Hepatocyte (in vitro differentiated cells): ENCODE measurements at regions not wholly inside any gene's neighbourhood (a gene's known extent, or its start where the extent isn't known, plus 50 kb on each side); places are given as distances from the start of the nearest gene placed in this dataset.
"Not testable (repeated sequence)": the region's sequence is repeated elsewhere in the genome, so short reads cannot be mapped to it uniquely, and the experiment has no call there.

Experiments
- DNase-seq: peaks from one replicate; pipeline ENCODE4 v3.0.0-alpha.2; 2016; ENCODE audit warnings: low spot score
- H2AFZ ChIP-seq: fragments of 200-600 bp; sonication (generic); 2 replicates; pipeline ENCODE4 v1.6.0; 2016; ENCODE audit warnings: antibody characterized with exemption, mild to moderate bottlenecking
- H3K27ac ChIP-seq: fragments of 200-600 bp; sonication (generic); 2 replicates; pipeline ENCODE4 v1.5.1; 2016; ENCODE audit warnings: mild to moderate bottlenecking
- H3K27me3 ChIP-seq: fragments of 200-600 bp; sonication (generic); 2 replicates; pipeline ENCODE4 v1.6.1; 2016
- H3K36me3 ChIP-seq: fragments of 200-600 bp; sonication (generic); replicated peaks from 2 replicates; pipeline ENCODE4 v1.5.1; 2016; ENCODE audit warnings: low read depth; ENCODE audit not compliant: insufficient read depth
- H3K4me1 ChIP-seq: fragments of 200-600 bp; sonication (generic); 2 replicates; pipeline ENCODE4 v1.5.1; 2016; ENCODE audit warnings: mild to moderate bottlenecking, moderate library complexity; ENCODE audit not compliant: insufficient read depth
- H3K4me2 ChIP-seq: fragments of 200-600 bp; sonication (generic); 2 replicates; pipeline ENCODE4 v1.6.0; 2016
- H3K4me3 ChIP-seq: fragments of 200-600 bp; sonication (generic); 2 replicates; pipeline ENCODE4 v1.5.1; 2016; ENCODE audit warnings: mild to moderate bottlenecking
- H3K79me2 ChIP-seq: fragments of 200-600 bp; sonication (generic); 2 replicates; pipeline ENCODE4 v1.6.0; 2017; ENCODE audit warnings: mild to moderate bottlenecking
- H3K9me2 ChIP-seq: fragments of 200-600 bp; sonication (generic); replicated peaks from 2 replicates; pipeline ENCODE4 v1.6.0; 2017; ENCODE audit warnings: mild to moderate bottlenecking; ENCODE audit not compliant: insufficient read depth
- H3K9me3 ChIP-seq: fragments of 200-600 bp; sonication (generic); 2 replicates; pipeline ENCODE4 v1.5.1; 2016; ENCODE audit warnings: low read depth, mild to moderate bottlenecking
- H4K20me1 ChIP-seq: fragments of 200-600 bp; sonication (generic); 2 replicates; pipeline ENCODE4 v1.6.0; 2016; ENCODE audit warnings: mild to moderate bottlenecking; ENCODE audit not compliant: insufficient read depth, poor library complexity, severe bottlenecking
- EZH2 ChIP-seq: fragments of 200-600 bp; sonication (generic); IDR thresholded peaks from 2 replicates; pipeline ENCODE4 v1.6.1; 2016; ENCODE audit warnings: antibody characterized with exemption, mild to moderate bottlenecking, borderline replicate concordance
- EZH2phosphoT487 ChIP-seq: fragments of 200-600 bp; sonication (generic); IDR thresholded peaks from one replicate; pipeline ENCODE4 v1.6.1; 2018; ENCODE audit warnings: antibody characterized with exemption, mild to moderate bottlenecking, low read depth, moderate library complexity; ENCODE audit not compliant: unreplicated experiment, severe bottlenecking
- WGBS: methylation state at CpG from one replicate; pipeline ENCODE4 v1.1.6; 2016; ENCODE audit warnings: low lambda C conversion rate; ENCODE audit errors: missing lambda C conversion rate; 5-methylcytosine and 5-hydroxymethylcytosine counted together
- TF ChIP-seq, protein P1 (sequence below): fragments of 200-600 bp; sonication (generic); IDR thresholded peaks from 2 replicates; pipeline ENCODE4 v1.5.1; 2016; ENCODE audit warnings: antibody characterized with exemption, mild to moderate bottlenecking; ENCODE audit not compliant: poor library complexity

DNA sequence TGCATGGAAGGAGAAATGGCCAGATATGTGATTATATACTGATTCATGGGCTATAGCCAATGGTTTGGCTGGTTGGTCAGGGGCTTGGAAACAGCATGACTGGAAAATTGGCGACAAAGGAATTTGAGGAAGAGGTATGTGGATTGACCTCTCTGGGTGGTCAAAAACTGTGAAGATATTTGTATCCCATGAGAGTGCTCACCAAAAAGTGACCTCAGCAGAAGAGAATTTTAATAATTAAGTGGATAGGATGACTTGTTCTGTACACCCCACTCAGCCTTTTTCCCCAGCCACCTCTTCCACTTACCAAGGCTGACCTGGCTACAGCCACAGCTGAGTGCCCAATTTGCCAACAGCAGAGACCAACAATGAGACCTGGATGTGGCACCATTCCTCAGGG lies 146.7 kb downstream of the GPR37 start:
- Histone ChIP-seq H3K9me2 (no peaks in the 10 kb centered on the region), H3K79me2 (no peaks in the 10 kb centered on the region), H3K4me1 (no peaks in the 10 kb centered on the region), H3K27me3 (no peaks in the 10 kb centered on the region), H3K27ac (no peak overlapping the region), H3K4me3 (no peak overlapping the region), H3K4me2 (no peak overlapping the region), H4K20me1 (no peaks in the 10 kb centered on the region), H3K36me3 (no peaks in the 10 kb centered on the region), H2AFZ (no peak overlapping the region), H3K9me3 (no peaks in the 10 kb centered on the region)
- TF ChIP-seq EZH2 (no peak), EZH2phosphoT487 (no peak)
- TF ChIP-seq, protein P1, sequence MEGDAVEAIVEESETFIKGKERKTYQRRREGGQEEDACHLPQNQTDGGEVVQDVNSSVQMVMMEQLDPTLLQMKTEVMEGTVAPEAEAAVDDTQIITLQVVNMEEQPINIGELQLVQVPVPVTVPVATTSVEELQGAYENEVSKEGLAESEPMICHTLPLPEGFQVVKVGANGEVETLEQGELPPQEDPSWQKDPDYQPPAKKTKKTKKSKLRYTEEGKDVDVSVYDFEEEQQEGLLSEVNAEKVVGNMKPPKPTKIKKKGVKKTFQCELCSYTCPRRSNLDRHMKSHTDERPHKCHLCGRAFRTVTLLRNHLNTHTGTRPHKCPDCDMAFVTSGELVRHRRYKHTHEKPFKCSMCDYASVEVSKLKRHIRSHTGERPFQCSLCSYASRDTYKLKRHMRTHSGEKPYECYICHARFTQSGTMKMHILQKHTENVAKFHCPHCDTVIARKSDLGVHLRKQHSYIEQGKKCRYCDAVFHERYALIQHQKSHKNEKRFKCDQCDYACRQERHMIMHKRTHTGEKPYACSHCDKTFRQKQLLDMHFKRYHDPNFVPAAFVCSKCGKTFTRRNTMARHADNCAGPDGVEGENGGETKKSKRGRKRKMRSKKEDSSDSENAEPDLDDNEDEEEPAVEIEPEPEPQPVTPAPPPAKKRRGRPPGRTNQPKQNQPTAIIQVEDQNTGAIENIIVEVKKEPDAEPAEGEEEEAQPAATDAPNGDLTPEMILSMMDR, result no peak
- DNase-seq, result no peak
- WGBS, result 84% methylated on average over 1 of the region's 1 CpG

DNA sequence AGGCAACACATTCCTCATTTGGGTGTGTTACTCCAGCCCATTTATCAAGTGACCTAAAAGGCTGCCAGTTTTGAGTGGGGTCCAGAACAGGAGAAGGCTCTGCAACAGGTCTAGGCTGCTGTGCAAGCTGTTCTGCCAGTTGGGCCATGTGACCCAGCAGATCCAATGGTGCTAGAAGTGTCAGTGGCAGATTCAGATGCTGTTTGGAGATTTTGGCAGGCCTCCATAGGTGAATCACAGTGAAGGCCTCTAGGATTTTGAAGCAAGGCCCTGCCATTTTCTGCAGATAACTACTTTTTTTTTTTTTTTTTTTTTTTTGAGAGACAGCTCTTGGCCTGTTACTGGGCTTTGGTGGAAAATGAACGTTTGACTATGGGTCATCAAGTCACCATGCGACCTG lies 147.5 kb downstream of the GPR37 start:
- not testable (repeated sequence) for H3K4me3 ChIP-seq, H2AFZ ChIP-seq, H3K9me3 ChIP-seq, H3K9me2 ChIP-seq, DNase-seq, H3K36me3 ChIP-seq, H4K20me1 ChIP-seq, H3K4me2 ChIP-seq, H3K27ac ChIP-seq, H3K27me3 ChIP-seq, H3K79me2 ChIP-seq, H3K4me1 ChIP-seq
- WGBS, result 94% methylated on average over 2 of the region's 2 CpGs

DNA sequence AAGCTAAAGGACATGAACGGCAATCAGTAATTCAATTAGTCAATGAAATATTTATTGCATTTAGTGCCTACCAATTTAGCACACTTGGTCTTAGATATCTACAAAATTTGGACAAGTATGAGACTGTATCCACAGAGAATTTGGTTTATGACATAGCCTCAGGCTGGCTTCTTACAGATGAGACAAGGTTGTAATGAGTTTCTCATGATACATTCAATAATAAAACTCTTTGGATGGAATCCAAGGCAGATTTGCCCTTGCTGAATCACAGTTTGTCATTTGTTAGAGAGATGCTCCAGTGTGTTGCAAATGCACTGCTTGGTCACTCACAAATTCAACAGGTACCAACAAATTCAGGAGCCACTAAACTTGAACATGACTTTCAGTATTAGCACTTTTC lies 162.5 kb downstream of the GPR37 start:
- Histone ChIP-seq H3K27me3 (no peaks in the 10 kb centered on the region), H3K79me2 (no peaks in the 10 kb centered on the region), H3K9me2 (no peaks in the 10 kb centered on the region), H2AFZ (no peak overlapping the region), H3K9me3 (no peaks in the 10 kb centered on the region), H3K4me3 (no peak overlapping the region), H3K36me3 (no peaks in the 10 kb centered on the region), H3K4me2 (no peak overlapping the region), H3K27ac (no peak overlapping the region), H4K20me1 (no peaks in the 10 kb centered on the region), H3K4me1 (no peaks in the 10 kb centered on the region)
- TF ChIP-seq EZH2 (no peak), EZH2phosphoT487 (no peak)
- TF ChIP-seq, protein P1, result no peak
- 78% methylated on average over 1 of the region's 1 CpG for WGBS
- DNase-seq, result no peak

DNA sequence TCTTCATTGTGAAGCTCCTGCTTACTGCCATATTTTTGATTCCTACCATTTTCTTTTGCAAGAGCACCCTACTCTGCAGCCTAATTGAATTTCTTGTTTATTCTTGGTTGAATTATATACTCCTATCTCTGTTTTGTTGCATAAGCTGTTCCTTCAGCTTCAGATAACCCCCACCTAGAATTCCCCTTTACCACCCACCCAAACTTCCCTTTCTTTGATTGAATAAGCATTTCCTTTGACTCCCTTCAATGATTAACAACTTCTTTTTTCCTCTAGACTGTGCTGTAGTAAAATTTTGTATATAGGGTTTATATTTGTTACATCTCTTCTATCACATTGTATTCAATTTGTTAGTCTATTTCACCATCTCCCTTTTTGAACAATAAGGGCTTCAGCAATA lies 168.1 kb downstream of the GPR37 start:
- Histone ChIP-seq H3K27ac (no peak overlapping the region), H3K4me1 (no peaks in the 10 kb centered on the region), H3K36me3 (no peaks in the 10 kb centered on the region), H4K20me1 (no peaks in the 10 kb centered on the region), H3K4me3 (no peak overlapping the region), H3K9me3 (no peaks in the 10 kb centered on the region), H2AFZ (no peak overlapping the region), H3K4me2 (no peak overlapping the region), H3K79me2 (no peaks in the 10 kb centered on the region), H3K9me2 (no peaks in the 10 kb centered on the region), H3K27me3 (no peaks in the 10 kb centered on the region)
- DNase-seq, result no peak
- TF ChIP-seq EZH2phosphoT487, result no peak
- no peak for TF ChIP-seq EZH2
- TF ChIP-seq, protein P1, result no peak
